PFSK-1 (cell line): ENCODE measurements at regions not wholly inside any gene's neighbourhood (a gene's known extent, or its start where the extent isn't known, plus 50 kb on each side); places are given as distances from the start of the nearest gene placed in this dataset.

Experiments
- FOXP2 ChIP-seq: optimal IDR thresholded peaks from 2 replicates; pipeline ENCODE3; 2011; ENCODE audit warnings: borderline replicate concordance, control low read depth, inconsistent platforms; ENCODE audit not compliant: insufficient read depth; ENCODE audit errors: extremely low read length, extremely low read depth
- POLR2AphosphoS5 ChIP-seq: IDR thresholded peaks from 2 replicates; pipeline ENCODE4 v1.6.1; 2012; ENCODE audit warnings: low read depth, mild to moderate bottlenecking, control low read depth, low read length, moderate library complexity
- REST ChIP-seq, 2 experiments: IDR thresholded peaks; 2 replicates each; pipeline versions ENCODE4 v1.6.1 to v1.8.0; 2011 to 2012; ENCODE audit warnings: low read depth in 2 of 2, low read length in 2 of 2, control low read depth in 1 of 2, inconsistent platforms in 1 of 2, mild to moderate bottlenecking in 1 of 2, moderate library complexity in 1 of 2; ENCODE audit not compliant: insufficient read depth in 1 of 2
- SIN3A ChIP-seq: IDR thresholded peaks from 2 replicates; pipeline ENCODE4 v1.6.1; 2012; ENCODE audit warnings: mild to moderate bottlenecking, low read length, moderate library complexity, borderline replicate concordance; ENCODE audit not compliant: insufficient read depth
- TAF1 ChIP-seq: IDR thresholded peaks from 2 replicates; pipeline ENCODE4 v1.6.1; 2012; ENCODE audit warnings: low read length, control low read depth, borderline replicate concordance; ENCODE audit not compliant: insufficient read depth

DNA sequence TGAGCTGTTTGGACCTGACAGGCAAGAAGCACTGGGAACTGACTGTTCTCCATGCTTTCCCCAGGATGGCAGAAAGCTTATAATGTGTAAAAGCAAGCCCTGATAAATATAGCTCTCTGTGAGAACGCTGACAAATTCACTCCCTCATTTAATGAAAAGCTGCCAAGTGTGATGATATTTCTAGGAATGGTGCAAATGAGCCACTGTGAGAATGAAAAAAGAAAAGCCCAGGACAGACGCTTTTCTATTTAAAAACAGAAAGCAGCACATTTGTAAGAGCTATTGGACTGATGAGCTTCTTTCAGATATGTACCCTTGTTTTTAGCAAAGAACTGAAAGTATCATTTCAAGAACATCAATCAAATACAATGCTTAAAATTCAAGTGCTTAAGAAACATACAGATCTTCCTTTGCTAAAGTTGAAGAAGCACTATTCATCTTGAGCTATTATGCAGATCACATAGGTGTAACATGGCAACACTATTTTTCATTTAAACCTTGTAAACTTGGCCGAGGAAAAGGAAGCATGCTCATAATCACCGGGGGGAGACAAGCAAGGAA lies 842.6 kb upstream of the ACO1 start:
- TF ChIP-seq TAF1 = no peak
- TF ChIP-seq POLR2AphosphoS5 = no peak

GRCh38 chr9:31542384-31543055 lies 841.9 kb upstream of the ACO1 start:
- TF ChIP-seq FOXP2 (no peak), POLR2AphosphoS5 (no peak), TAF1 (no peak), REST (IDR thresholded peaks at IDR 0.05; ENCODE audit: insufficient read depth in 1 of 2, low read depth in 2 of 2, low read length in 2 of 2) (no peak), SIN3A (no peak)

DNA sequence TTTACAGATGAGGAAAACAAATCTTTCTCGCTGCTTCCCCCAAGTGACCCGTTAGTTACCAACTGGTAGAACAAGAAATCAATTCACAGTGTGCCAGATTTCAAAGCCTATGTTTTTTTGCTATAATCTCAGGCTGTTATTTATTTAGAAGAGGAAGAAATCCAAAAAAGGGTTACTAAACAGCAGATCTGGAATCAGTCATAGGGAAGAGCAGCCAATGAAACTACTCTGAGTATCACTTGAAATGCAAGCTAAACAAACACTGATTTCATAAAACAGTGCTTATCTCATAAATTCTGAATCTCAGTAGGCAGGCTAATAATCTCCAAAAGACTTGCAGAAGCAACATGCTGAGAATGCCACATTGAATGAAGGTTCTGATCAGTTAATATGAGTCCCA lies 829.5 kb upstream of the ACO1 start:
- TF ChIP-seq FOXP2 (no peak), REST (IDR thresholded peaks at IDR 0.05; ENCODE audit: insufficient read depth in 1 of 2, low read depth in 2 of 2, low read length in 2 of 2) (no peak), POLR2AphosphoS5 (no peak)

GRCh38 chr9:31556667-31557463 lies 827.6 kb upstream of the ACO1 start:
- TF ChIP-seq REST (IDR thresholded peaks at IDR 0.05; ENCODE audit: insufficient read depth in 1 of 2, low read depth in 2 of 2, low read length in 2 of 2) = no peak
- TF ChIP-seq SIN3A = no peak

DNA sequence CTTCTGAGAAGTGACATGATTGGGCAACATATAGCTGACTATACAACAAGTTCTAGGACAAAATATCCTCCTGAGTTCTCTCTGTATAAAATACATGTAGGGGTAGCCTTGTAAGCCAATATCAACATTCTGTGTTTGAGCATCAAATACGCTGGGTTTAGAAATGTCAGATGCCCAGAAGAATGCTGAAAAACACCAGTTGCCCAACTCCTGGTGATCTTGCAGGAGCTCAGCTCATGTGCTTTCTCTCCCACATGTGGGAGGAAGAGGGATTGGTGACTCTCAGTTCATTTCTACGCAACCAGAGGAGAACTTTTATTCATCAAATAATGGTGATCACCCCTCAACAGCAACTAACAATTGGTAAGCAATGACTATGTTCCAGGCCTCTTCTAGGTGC lies 810.9 kb upstream of the ACO1 start:
- TF ChIP-seq SIN3A (no peak), TAF1 (no peak), FOXP2 (no peak), REST (IDR thresholded peaks at IDR 0.05; ENCODE audit: insufficient read depth in 1 of 2, low read depth in 2 of 2, low read length in 2 of 2) (no peak), POLR2AphosphoS5 (no peak)
